Thyroid gland (tissue), 4 donors: ENCODE measurements at regions not wholly inside any gene's neighbourhood (a gene's known extent, or its start where the extent isn't known, plus 50 kb on each side); places are given as distances from the start of the nearest gene placed in this dataset.

ENCODE experiments used
- DNase-seq, 2 donors: peaks; one replicate each; pipeline ENCODE4 v3.0.0-alpha.2; 2019
- H3K27ac ChIP-seq, 3 donors: fragments of 200-600 bp; sonication (generic); 1 replicate in 2 of 3; 2 replicates in 1 of 3; pipeline ENCODE4 v1.5.1; 2016 to 2019; ENCODE audit warnings: mild to moderate bottlenecking in 1 of 3, moderate library complexity in 1 of 3
- H3K27me3 ChIP-seq: fragments of 200-600 bp; sonication (generic); one replicate; pipeline ENCODE4 v1.5.1; 2019
- H3K36me3 ChIP-seq, 2 donors: fragments of 200-600 bp; sonication (generic); one replicate each; pipeline ENCODE4 v1.5.1; 2016 to 2019
- H3K4me1 ChIP-seq, 2 donors: fragments of 200-600 bp; sonication (generic); one replicate each; pipeline ENCODE4 v1.5.1; 2017 to 2019
- H3K4me3 ChIP-seq, 3 donors: fragments of 200-600 bp; sonication (generic); replicated peaks in 1 of 3; 1 replicate in 2 of 3; 2 replicates in 1 of 3; pipeline ENCODE4 v1.5.1; 2016; ENCODE audit warnings: mild to moderate bottlenecking in 1 of 3
- H3K9me3 ChIP-seq: fragments of 200-600 bp; sonication (generic); one replicate; pipeline ENCODE4 v1.5.1; 2017
- POLR2A ChIP-seq, 2 donors: fragments of 450-650 bp; IDR thresholded peaks; one replicate each; pipeline ENCODE4 v1.6.1; 2017; ENCODE audit warnings: antibody characterized with exemption in 2 of 2, mild to moderate bottlenecking in 2 of 2, moderate library complexity in 1 of 2
- WGBS, 2 donors: methylation state at CpG; one replicate each; pipeline ENCODE4 v1.1.5; 2017; 5-methylcytosine and 5-hydroxymethylcytosine counted together
- intact Hi-C: fragments of 100-400 bp; cut with DNase I; formaldehyde crosslinking; loops from one replicate; pipeline ENCODE4 v1.15.1; 2023
- TF ChIP-seq, protein P1 (sequence below), 6 experiments: fragments of 200-600 bp in 3 of 6; fragments of 450-650 bp in 3 of 6; sonication (generic) in 3 of 6; IDR thresholded peaks; one replicate each; pipeline ENCODE4 v1.5.1; 2016 to 2019; ENCODE audit warnings: antibody characterized with exemption in 6 of 6, mild to moderate bottlenecking in 2 of 6, inconsistent platforms in 1 of 6, moderate library complexity in 1 of 6

DNA sequence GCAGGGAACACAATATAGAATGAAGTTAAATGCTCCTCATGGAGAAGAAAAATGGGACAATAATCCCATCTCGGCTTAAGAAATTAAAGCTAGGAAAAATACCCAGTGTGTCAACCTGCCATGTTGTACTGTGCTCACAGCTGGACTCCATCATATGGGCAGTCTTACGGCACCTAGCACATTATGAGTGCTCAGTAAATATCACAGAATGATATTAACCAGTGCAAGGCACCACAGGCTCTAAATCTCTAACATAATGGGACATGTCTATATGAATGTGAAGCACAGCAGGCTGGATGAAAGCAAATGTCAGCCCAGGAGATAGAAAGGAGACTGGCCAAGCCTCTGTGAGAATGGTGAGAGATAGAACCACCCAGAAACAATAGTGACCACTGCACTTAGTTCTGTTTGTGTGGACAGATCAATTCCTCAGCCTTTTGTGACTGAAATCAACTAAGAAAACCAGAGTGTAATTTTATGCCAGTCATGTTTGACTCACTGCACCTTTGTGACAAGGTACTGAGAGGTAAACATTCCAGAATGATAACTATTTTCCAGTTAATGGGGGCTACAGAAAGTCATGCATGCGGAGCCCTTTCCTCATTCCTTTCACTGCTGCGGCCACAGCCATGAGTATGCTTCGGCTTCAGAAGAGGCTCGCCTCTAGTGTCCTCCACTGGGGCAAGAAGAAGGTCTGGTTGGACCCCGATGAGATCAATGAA is 140.4 kb upstream of the CDH6 start:
- no peak for DNase-seq
- WGBS, 2 donors = 88 to 92% methylated on average over 6 to 7 of the region's 7 CpGs
- Histone ChIP-seq H3K4me1 (no peaks in the 10 kb centered on the region), H3K27me3 (no peaks in the 10 kb centered on the region), H3K4me3 (no peak overlapping the region), H3K9me3 (no peaks in the 10 kb centered on the region), H3K27ac (no peak overlapping the region), H3K36me3 (no peaks in the 10 kb centered on the region)
- no peak for TF ChIP-seq POLR2A (IDR thresholded peaks at IDR 0.05)
- TF ChIP-seq, protein P1, sequence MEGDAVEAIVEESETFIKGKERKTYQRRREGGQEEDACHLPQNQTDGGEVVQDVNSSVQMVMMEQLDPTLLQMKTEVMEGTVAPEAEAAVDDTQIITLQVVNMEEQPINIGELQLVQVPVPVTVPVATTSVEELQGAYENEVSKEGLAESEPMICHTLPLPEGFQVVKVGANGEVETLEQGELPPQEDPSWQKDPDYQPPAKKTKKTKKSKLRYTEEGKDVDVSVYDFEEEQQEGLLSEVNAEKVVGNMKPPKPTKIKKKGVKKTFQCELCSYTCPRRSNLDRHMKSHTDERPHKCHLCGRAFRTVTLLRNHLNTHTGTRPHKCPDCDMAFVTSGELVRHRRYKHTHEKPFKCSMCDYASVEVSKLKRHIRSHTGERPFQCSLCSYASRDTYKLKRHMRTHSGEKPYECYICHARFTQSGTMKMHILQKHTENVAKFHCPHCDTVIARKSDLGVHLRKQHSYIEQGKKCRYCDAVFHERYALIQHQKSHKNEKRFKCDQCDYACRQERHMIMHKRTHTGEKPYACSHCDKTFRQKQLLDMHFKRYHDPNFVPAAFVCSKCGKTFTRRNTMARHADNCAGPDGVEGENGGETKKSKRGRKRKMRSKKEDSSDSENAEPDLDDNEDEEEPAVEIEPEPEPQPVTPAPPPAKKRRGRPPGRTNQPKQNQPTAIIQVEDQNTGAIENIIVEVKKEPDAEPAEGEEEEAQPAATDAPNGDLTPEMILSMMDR (IDR thresholded peaks at IDR 0.05) = no peak
- intact Hi-C loops = no loop called here

DNA sequence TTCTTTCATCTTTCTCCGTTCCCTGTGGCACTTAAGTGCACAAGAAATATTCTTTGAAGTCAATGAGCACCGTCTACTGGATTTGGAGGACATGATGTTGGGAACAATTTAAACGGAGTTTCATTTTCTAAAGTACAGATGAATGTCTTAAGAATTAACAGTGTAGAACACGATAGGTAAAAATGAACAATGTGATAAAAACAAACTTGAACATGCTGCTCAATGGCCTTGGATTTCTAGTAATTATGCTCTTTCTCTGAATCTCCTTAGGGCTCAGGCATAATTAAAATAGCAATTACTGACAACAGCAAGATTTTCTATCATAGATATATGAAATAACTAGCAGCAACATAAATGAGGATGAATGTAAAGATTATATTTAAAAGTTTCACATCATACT is 142.2 kb upstream of the CDH6 start:
- intact Hi-C loops = no loop called here
- no peaks in the 10 kb centered on the region for H3K27me3 ChIP-seq
- no peaks in the 10 kb centered on the region for H3K4me1 ChIP-seq
- no peak overlapping the region for H3K27ac ChIP-seq
- WGBS, 2 donors = 69 to 78% methylated on average over 4 of the region's 4 CpGs
- H3K9me3 ChIP-seq = no peaks in the 10 kb centered on the region
- H3K36me3 ChIP-seq = no peaks in the 10 kb centered on the region
- TF ChIP-seq, protein P1 (IDR thresholded peaks at IDR 0.05) = no peak
- TF ChIP-seq POLR2A (IDR thresholded peaks at IDR 0.05) = no peak
- H3K4me3 ChIP-seq = no peak overlapping the region
- DNase-seq = no peak

DNA sequence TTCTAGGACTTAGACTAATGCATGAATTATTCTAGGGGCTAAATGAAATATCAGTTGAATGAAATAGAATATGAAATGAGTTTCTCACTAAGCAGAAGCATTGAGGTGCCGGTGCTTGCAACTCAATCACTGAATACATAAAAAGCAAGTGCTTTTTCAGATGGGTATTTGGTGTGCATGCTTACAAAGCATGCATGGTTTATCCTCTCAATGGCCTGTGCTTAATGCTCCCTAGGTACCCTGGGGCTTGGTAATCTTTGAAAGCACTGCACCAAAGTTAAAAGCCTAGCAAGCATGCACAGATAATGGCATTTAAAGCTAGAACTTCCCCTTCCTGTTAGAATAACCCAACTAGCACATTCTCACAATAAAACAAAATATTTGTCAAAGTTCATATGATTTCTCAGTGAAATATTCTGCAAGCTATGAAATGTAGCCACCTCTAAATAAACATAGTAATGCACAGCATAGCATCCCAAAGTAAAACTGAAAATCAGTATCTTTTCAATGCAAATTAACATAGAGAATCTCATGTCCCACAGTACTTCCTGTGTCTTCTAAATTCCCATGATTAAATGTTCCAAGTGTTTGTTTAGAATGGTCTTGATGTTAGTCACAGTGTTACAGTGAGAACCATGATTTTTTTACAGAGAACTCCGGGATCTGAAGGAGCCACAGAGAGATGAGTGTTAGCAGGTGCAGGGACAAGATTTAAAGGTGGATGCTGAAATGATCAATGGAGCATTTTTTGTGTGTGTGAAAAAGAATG is 143.4 kb upstream of the CDH6 start:
- Histone ChIP-seq H3K27ac (no peak overlapping the region), H3K4me3 (no peak overlapping the region), H3K27me3 (no peaks in the 10 kb centered on the region), H3K4me1 (no peaks in the 10 kb centered on the region), H3K36me3 (no peaks in the 10 kb centered on the region), H3K9me3 (no peaks in the 10 kb centered on the region)
- intact Hi-C loops = no loop called here
- DNase-seq = no peak
- TF ChIP-seq, protein P1 (IDR thresholded peaks at IDR 0.05) = no peak
- no peak for TF ChIP-seq POLR2A (IDR thresholded peaks at IDR 0.05)
- 80 to 81% methylated on average over 2 of the region's 2 CpGs for WGBS, 2 donors

DNA sequence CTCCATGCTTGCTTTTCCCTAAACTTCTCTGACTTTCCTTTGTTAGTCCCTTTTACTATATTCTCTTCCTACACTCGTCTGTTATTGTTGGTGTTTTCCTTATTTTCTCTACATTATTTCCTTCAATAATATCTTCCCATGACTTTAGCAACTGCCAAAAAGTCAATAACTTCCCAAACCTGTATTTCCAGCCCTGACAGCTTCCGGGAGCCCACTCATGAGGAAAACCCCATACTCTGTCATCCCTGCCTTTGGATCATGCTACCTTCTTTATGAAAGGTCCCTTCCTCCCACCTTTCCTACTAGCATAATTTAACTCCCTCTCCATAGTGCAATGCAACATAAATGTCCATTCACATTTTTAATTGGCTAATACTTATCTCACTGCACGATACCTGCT is 144.0 kb upstream of the CDH6 start:
- intact Hi-C loops = no loop called here
- H3K27me3 ChIP-seq = no peaks in the 10 kb centered on the region
- TF ChIP-seq POLR2A (IDR thresholded peaks at IDR 0.05) = no peak
- TF ChIP-seq, protein P1 (IDR thresholded peaks at IDR 0.05) = no peak
- H3K27ac ChIP-seq = no peak overlapping the region
- H3K36me3 ChIP-seq = no peaks in the 10 kb centered on the region
- H3K9me3 ChIP-seq = no peaks in the 10 kb centered on the region
- WGBS, 2 donors = 69 to 83% methylated on average over 3 of the region's 3 CpGs
- H3K4me3 ChIP-seq = no peak overlapping the region
- DNase-seq = no peak
- no peaks in the 10 kb centered on the region for H3K4me1 ChIP-seq
